K562 (cell line): ENCODE measurements at regions not wholly inside any gene's neighbourhood (a gene's known extent, or its start where the extent isn't known, plus 50 kb on each side); places are given as distances from the start of the nearest gene placed in this dataset.

Experiments used
- ATAC-seq: fragments of 200-7000 bp; cut with Tn5 transposase; 3 replicates; pipeline ENCODE4 v1.9.1; 2020; ENCODE audit warnings: moderate library complexity
- BruUV-seq: library from RNA; stranded (reverse); fragments of 400-500 nt; replicated peaks from 2 replicates; lab custom pipeline; 2021; lab: Mats Ljungman, UMichigan
- CTCF ChIA-PET: fragments of 300-600 bp; formaldehyde crosslinking; extraction: SDS; loops from one replicate; lab custom pipeline; 2021; ENCODE audit warnings: low intra/inter-chr PET ratio; lab: Yijun Ruan, JAX
- POLR2A ChIA-PET: fragments of 300-600, 350-650 bp; sonication (Branson Sonifier 250); formaldehyde crosslinking; extraction: SDS; loops from one replicate; lab custom pipeline; 2021; ENCODE audit warnings: antibody characterized with exemption, inconsistent platforms; lab: Yijun Ruan, JAX
- DNase-seq, 4 experiments: peaks; one replicate each; pipeline versions ENCODE4 v3.0.0 to v3.0.0-alpha.2; 2011 to 2018; ENCODE audit warnings: low spot score in 3 of 4, mixed read lengths in 3 of 4; ENCODE audit errors: extremely low read depth in 1 of 4
- FAIRE-seq: peaks from 2 replicates; lab custom pipeline; 2011; peaks lifted over from hg19 to GRCh38; lab: Jason Lieb, UNC
- H2AFZ ChIP-seq: 2 replicates; pipeline ENCODE4 v1.6.0; 2011; ENCODE audit warnings: low read depth, low read length, control low read depth, inconsistent platforms
- H3K27ac ChIP-seq: fragments of 200-600 bp; 3 replicates; pipeline ENCODE4 v1.8.0; 2011; ENCODE audit warnings: low read depth, mild to moderate bottlenecking, control low read depth, inconsistent platforms, low read length, moderate library complexity, mixed read lengths; ENCODE audit errors: extremely low read depth
- H3K27me3 ChIP-seq, 2 experiments: fragments of 300-600 bp in 1 of 2; 2 replicates in 1 of 2; 3 replicates in 1 of 2; pipeline versions ENCODE4 v1.6.0 to v1.8.0; 2011; ENCODE audit warnings: inconsistent platforms in 2 of 2, low read length in 2 of 2, mild to moderate bottlenecking in 1 of 2, mixed read lengths in 1 of 2, moderate library complexity in 1 of 2; ENCODE audit not compliant: control insufficient read depth in 2 of 2, insufficient read depth in 2 of 2
- H3K36me3 ChIP-seq: fragments of 300-600 bp; 3 replicates; pipeline ENCODE4 v1.8.0; 2011; ENCODE audit warnings: mild to moderate bottlenecking, low read length, inconsistent platforms; ENCODE audit not compliant: control insufficient read depth, insufficient read depth
- H3K4me1 ChIP-seq, 2 experiments: fragments of 200-600 bp in 1 of 2; replicated peaks in 1 of 2; 2 replicates in 1 of 2; 3 replicates in 1 of 2; pipeline versions ENCODE4 v1.5.1 to v1.8.0; 2011; ENCODE audit warnings: inconsistent platforms in 2 of 2, low read length in 2 of 2, mild to moderate bottlenecking in 1 of 2, mixed read lengths in 1 of 2, moderate library complexity in 1 of 2; ENCODE audit not compliant: control insufficient read depth in 2 of 2, insufficient read depth in 2 of 2
- H3K4me2 ChIP-seq: 2 replicates; pipeline ENCODE4 v1.6.1; 2011; ENCODE audit warnings: low read length, control low read depth, inconsistent platforms, mixed read lengths; ENCODE audit not compliant: insufficient read depth
- H3K4me3 ChIP-seq: fragments of 200-600 bp; sonication (generic), shearing (Covaris generic); 2 replicates; pipeline ENCODE4 v1.5.1; 2016; ENCODE audit warnings: control low read depth, inconsistent platforms
- H3K79me2 ChIP-seq: fragments of 200-600 bp; 3 replicates; pipeline ENCODE4 v1.8.0; 2011; ENCODE audit warnings: low read length, inconsistent platforms; ENCODE audit not compliant: control insufficient read depth, insufficient read depth
- H3K9ac ChIP-seq, 2 experiments: 2 replicates each; pipeline versions ENCODE4 v1.6.0 to v1.6.1; 2011; ENCODE audit warnings: low read depth in 2 of 2, low read length in 2 of 2, control low read depth in 1 of 2, inconsistent platforms in 1 of 2, mild to moderate bottlenecking in 1 of 2, mixed read lengths in 1 of 2; ENCODE audit not compliant: insufficient read depth in 1 of 2
- H3K9me1 ChIP-seq: one replicate; pipeline ENCODE4 v1.6.0; 2011; ENCODE audit warnings: inconsistent platforms, mild to moderate bottlenecking, low read length, moderate library complexity; ENCODE audit not compliant: control insufficient read depth, insufficient read depth
- H3K9me3 ChIP-seq: replicated peaks from 2 replicates; pipeline ENCODE4 v1.5.1; 2011; ENCODE audit warnings: low read depth, low read length, inconsistent platforms; ENCODE audit not compliant: control insufficient read depth, insufficient read depth
- H4K20me1 ChIP-seq: replicated peaks from 2 replicates; pipeline ENCODE4 v1.6.1; 2011; ENCODE audit warnings: low read length, inconsistent platforms, mixed read lengths; ENCODE audit not compliant: control insufficient read depth, insufficient read depth
- BACH1 ChIP-seq: fragments of 200-800 bp; sonication (Bioruptor generic); IDR thresholded peaks from 2 replicates; pipeline ENCODE4 v1.6.1; 2016; ENCODE audit warnings: missing genetic modification characterization, missing compliant biosample characterization
- CC2D1A ChIP-seq: fragments of 450-650 bp; IDR thresholded peaks from 2 replicates; pipeline ENCODE4 v1.6.1; 2017; ENCODE audit warnings: mild to moderate bottlenecking
- CSDE1 ChIP-seq, 2 experiments: fragments of 450-650 bp; IDR thresholded peaks; 2 replicates each; pipeline ENCODE4 v1.6.1; 2016; ENCODE audit warnings: mild to moderate bottlenecking in 1 of 2
- ELF4 ChIP-seq: fragments of 450-650 bp; formaldehyde crosslinking; IDR thresholded peaks from 2 replicates; pipeline ENCODE4 v1.4.0; 2022; ENCODE audit warnings: missing genetic modification characterization
- EZH2 ChIP-seq: IDR thresholded peaks from 2 replicates; pipeline ENCODE4 v1.6.1; 2012; ENCODE audit warnings: low read depth, mild to moderate bottlenecking, inconsistent platforms, low read length, borderline replicate concordance
- GABPB2 ChIP-seq: fragments of 250-450 bp; sonication (Bioruptor Pico); conservative IDR thresholded peaks from 2 replicates; pipeline ENCODE4 v1.5.1; 2021; ENCODE audit warnings: mild to moderate bottlenecking
- GTF2A2 ChIP-seq: IDR thresholded peaks from 2 replicates; pipeline ENCODE4 v1.6.1; 2016; ENCODE audit warnings: mild to moderate bottlenecking, missing genetic modification characterization, missing compliant biosample characterization
- HNRNPH1 ChIP-seq: fragments of 200-400 bp; formaldehyde crosslinking; optimal IDR thresholded peaks from 2 replicates; pipeline ENCODE3; 2017; ENCODE audit warnings: low read depth, mild to moderate bottlenecking, low read length, moderate library complexity
- MEF2D ChIP-seq: conservative IDR thresholded peaks from 2 replicates; pipeline ENCODE4 v1.6.1; 2016; ENCODE audit warnings: low read depth, missing genetic modification characterization, missing compliant biosample characterization
- PYGO2 ChIP-seq: fragments of 450-650 bp; IDR thresholded peaks from 2 replicates; pipeline ENCODE4 v1.6.1; 2016; ENCODE audit warnings: mild to moderate bottlenecking, missing genetic modification characterization, moderate library complexity, missing compliant biosample characterization
- SREBF2 ChIP-seq: sonication (generic); formaldehyde crosslinking; IDR thresholded peaks from 2 replicates; pipeline ENCODE4 v1.4.0; 2020; ENCODE audit warnings: mild to moderate bottlenecking, missing genetic modification reagents
- THRA ChIP-seq: fragments of 450-650 bp; IDR thresholded peaks from 2 replicates; pipeline ENCODE4 v1.6.1; 2017; ENCODE audit warnings: mild to moderate bottlenecking, moderate library complexity
- ZNF23 ChIP-seq: fragments of 250-450 bp; sonication (Bioruptor Pico); IDR thresholded peaks from 2 replicates; pipeline ENCODE4 v1.4.0; 2020; ENCODE audit warnings: mild to moderate bottlenecking
- ZNF408 ChIP-seq: fragments of 250-450 bp; sonication (Bioruptor Pico); IDR thresholded peaks from 2 replicates; pipeline ENCODE4 v1.4.0; 2020; ENCODE audit warnings: low read depth, mild to moderate bottlenecking, moderate library complexity
- ZNF584 ChIP-seq: fragments of 200-800 bp; sonication (Bioruptor generic); IDR thresholded peaks from 2 replicates; pipeline ENCODE4 v1.6.1; 2016; ENCODE audit warnings: low read depth, mild to moderate bottlenecking, missing genetic modification characterization, missing compliant biosample characterization
- ZNF644 ChIP-seq: fragments of 200-800 bp; sonication (Bioruptor generic); IDR thresholded peaks from 2 replicates; pipeline ENCODE4 v1.6.1; 2016; ENCODE audit warnings: low read depth, missing genetic modification characterization, missing compliant biosample characterization
- WGBS: fragments of 100-300 bp; shearing (Covaris generic); methylation state at CpG from one replicate; pipeline ENCODE4 v1.1.6; 2016; ENCODE audit warnings: low coverage, mixed read lengths; ENCODE audit not compliant: insufficient coverage; ENCODE audit errors: missing lambda C conversion rate; 5-methylcytosine and 5-hydroxymethylcytosine counted together
- in situ Hi-C: fragments of 300-500 bp; cut with MboI; formaldehyde crosslinking; loops from 4 replicates; pipeline ENCODE4 v1.15.0; 2018; ENCODE audit warnings: inconsistent platforms, mixed read lengths
- intact Hi-C: fragments of 100-400 bp; cut with micrococcal nuclease; formaldehyde crosslinking; loops from 2 replicates; pipeline ENCODE4 v1.14.2; 2022

- intact Hi-C loops (no loop called here), in situ Hi-C loops (no loop called here)
- no peak overlapping the region for H3K9ac ChIP-seq
- BruUV-seq = no TSS peak
- WGBS = 3% methylated on average over 5 of the region's 5 CpGs
- H3K4me1 ChIP-seq = no peaks in the 10 kb centered on the region
- H3K9me3 ChIP-seq = no peaks in the 10 kb centered on the region
- H2AFZ ChIP-seq = no peak overlapping the region
- DNase-seq (no peak), ATAC-seq (no peak), FAIRE-seq (no peak)
- ChIA-PET POLR2A (interaction anchor here (0.5 kb wide), 1 partner anchor 705 kb away, joined by 3 read pairs; no protein-coding TSS in a partner anchor), CTCF (no interaction called here)
- no peak overlapping the region for H3K4me2 ChIP-seq
- no peaks in the 10 kb centered on the region for H4K20me1 ChIP-seq
- no peaks in the 10 kb centered on the region for H3K79me2 ChIP-seq
- TF ChIP-seq EZH2 (no peak), HNRNPH1 (no peak), ZNF408 (CRISPR knock-in tag) (no peak)
- no peaks in the 10 kb centered on the region for H3K27me3 ChIP-seq
- no peaks in the 10 kb centered on the region for H3K36me3 ChIP-seq
- no peak overlapping the region for H3K27ac ChIP-seq
- H3K9me1 ChIP-seq = no peaks in the 10 kb centered on the region
- no peak overlapping the region for H3K4me3 ChIP-seq
Measured at GRCh38 chr9:116075191-116075590, 78.4 kb upstream of the PAPPA start.

GRCh38 chr9:116078640-116079039 is 75.0 kb upstream of the PAPPA start:
- Histone ChIP-seq H3K4me3 (no peak overlapping the region), H3K4me1 (no peaks in the 10 kb centered on the region), H3K79me2 (no peaks in the 10 kb centered on the region), H2AFZ (no peak overlapping the region), H3K27me3 (no peaks in the 10 kb centered on the region), H3K36me3 (no peaks in the 10 kb centered on the region), H4K20me1 (no peaks in the 10 kb centered on the region), H3K27ac (no peak overlapping the region), H3K9me1 (no peaks in the 10 kb centered on the region), H3K9ac (no peak overlapping the region), H3K9me3 (no peaks in the 10 kb centered on the region), H3K4me2 (no peak overlapping the region)
- CTCF ChIA-PET = no interaction called here
- DNase-seq = no peak
- BruUV-seq = no TSS peak
- no peak for FAIRE-seq
- intact Hi-C loops (no loop called here), in situ Hi-C loops (no loop called here)
- POLR2A ChIA-PET = no interaction called here
- ATAC-seq = no peak
- no peak for TF ChIP-seq ELF4
- TF ChIP-seq SREBF2 (CRISPR knock-in tag) = no peak
- TF ChIP-seq PYGO2 (tag) = no peak
- no peak for TF ChIP-seq BACH1 (tag)
- no peak for TF ChIP-seq GABPB2 (CRISPR knock-in tag)
- TF ChIP-seq CC2D1A = no peak
- no peak for TF ChIP-seq ZNF584 (CRISPR knock-in tag)
- TF ChIP-seq ZNF644 = no peak
- no peak for TF ChIP-seq ZNF23 (CRISPR knock-in tag)
- TF ChIP-seq MEF2D = no peak
- TF ChIP-seq CSDE1 (IDR thresholded peaks at IDR 0.05) = no peak
- no peak for TF ChIP-seq GTF2A2
- TF ChIP-seq THRA = no peak
